ENCODE measurements at regions not wholly inside any gene's neighbourhood (a gene's known extent, or its start where the extent isn't known, plus 50 kb on each side); places are given as distances from the start of the nearest gene placed in this dataset.

DNA sequence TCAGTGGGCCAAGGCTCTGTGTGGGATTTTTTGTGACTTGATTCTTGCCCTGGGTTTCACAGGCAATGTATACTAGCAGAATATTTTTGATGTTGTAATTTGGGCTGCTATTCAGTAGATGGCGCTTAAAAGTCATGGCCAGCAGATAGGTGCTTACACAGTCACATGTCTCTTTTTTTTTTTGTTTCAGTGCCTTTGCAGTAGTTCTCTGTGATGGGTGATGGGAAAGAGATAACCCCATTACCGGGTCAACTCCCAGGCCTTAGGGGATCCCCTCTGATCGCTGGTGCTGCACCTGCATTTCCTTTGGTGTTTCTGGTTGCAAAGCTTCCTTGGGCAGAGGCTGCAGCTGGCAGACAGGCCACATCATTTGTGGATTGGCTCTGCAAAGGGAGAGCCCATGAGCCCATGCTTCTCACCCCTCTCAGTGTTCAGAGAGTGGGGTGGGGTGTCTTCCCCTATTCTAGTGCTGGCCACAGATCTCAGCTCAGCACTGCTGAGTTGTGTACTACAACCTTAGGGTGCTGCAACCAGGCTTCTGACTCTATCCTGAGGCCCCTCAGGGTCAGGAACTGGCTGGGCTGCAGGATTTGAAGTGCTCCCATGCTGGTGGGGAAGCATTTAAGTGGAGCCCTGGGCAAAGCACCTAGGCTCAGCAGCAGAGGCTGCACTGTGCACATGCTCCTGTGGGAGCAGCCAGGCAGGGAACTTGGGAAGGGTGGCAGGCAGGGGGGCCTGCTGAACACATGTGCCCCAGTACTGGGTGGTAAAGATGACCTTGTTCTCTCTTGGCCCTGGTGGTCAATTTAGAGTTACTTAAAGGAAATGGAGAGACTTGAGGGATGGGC, 219.8 kb upstream of the SPHKAP start:
- Histone ChIP-seq H3K9me3 (ENCODE audit: control insufficient read depth in 1 of 2, insufficient read depth in 1 of 2, low read length in 2 of 2) (peaks cover 0 to 10% of the 10 kb centered on the region in 2 experiments), H3K27me3 (ENCODE audit: control insufficient read depth in 1 of 2, insufficient read depth in 2 of 2, low read length in 2 of 2) (no peaks in the 10 kb centered on the region), H3K4me3 (ENCODE audit: low read length) (no peak overlapping the region), H3K4me1 (ENCODE audit: insufficient read depth, low read length) (no peaks in the 10 kb centered on the region), H3K27ac (ENCODE audit: low read depth in 1 of 2, low read length in 2 of 2) (no peak overlapping the region), H3K36me3 (ENCODE audit: insufficient read depth, low read length) (no peaks in the 10 kb centered on the region)
- ChIA-PET POLR2A (no interaction called here), CTCF (no interaction called here)
- ATAC-seq (ENCODE audit: poor library complexity), result no peak
- TF ChIP-seq, protein P1, sequence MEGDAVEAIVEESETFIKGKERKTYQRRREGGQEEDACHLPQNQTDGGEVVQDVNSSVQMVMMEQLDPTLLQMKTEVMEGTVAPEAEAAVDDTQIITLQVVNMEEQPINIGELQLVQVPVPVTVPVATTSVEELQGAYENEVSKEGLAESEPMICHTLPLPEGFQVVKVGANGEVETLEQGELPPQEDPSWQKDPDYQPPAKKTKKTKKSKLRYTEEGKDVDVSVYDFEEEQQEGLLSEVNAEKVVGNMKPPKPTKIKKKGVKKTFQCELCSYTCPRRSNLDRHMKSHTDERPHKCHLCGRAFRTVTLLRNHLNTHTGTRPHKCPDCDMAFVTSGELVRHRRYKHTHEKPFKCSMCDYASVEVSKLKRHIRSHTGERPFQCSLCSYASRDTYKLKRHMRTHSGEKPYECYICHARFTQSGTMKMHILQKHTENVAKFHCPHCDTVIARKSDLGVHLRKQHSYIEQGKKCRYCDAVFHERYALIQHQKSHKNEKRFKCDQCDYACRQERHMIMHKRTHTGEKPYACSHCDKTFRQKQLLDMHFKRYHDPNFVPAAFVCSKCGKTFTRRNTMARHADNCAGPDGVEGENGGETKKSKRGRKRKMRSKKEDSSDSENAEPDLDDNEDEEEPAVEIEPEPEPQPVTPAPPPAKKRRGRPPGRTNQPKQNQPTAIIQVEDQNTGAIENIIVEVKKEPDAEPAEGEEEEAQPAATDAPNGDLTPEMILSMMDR (IDR thresholded peaks at IDR 0.05), result no peak
- H3K36me3 Mint-ChIP-seq (ENCODE audit: low read depth), result no peaks in the 10 kb centered on the region
- DNase-seq, result no peak
- no peak overlapping the region for H3K4me3 Mint-ChIP-seq
- H3K27me3 Mint-ChIP-seq, result no peaks in the 10 kb centered on the region
- peaks cover 9% of the 10 kb centered on the region for H3K9me3 Mint-ChIP-seq
- H3K27ac Mint-ChIP-seq, result no peak overlapping the region
- intact Hi-C loops (cut with DNase I, micrococcal nuclease), result no loop called here
- no peaks in the 10 kb centered on the region for H3K4me1 Mint-ChIP-seq (ENCODE audit: low read depth)

GRCh38 chr2:228387776-228388175, 206.3 kb upstream of the SPHKAP start:
- no peak for DNase-seq
- Histone ChIP-seq H3K4me3 (ENCODE audit: low read length) (no peak overlapping the region), H3K9me3 (ENCODE audit: control insufficient read depth in 1 of 2, insufficient read depth in 1 of 2, low read length in 2 of 2) (peaks cover 0 to 6% of the 10 kb centered on the region in 2 experiments), H3K27ac (ENCODE audit: low read depth in 1 of 2, low read length in 2 of 2) (no peak overlapping the region), H3K4me1 (ENCODE audit: insufficient read depth, low read length) (no peaks in the 10 kb centered on the region), H3K36me3 (ENCODE audit: insufficient read depth, low read length) (no peaks in the 10 kb centered on the region), H3K27me3 (ENCODE audit: control insufficient read depth in 1 of 2, insufficient read depth in 2 of 2, low read length in 2 of 2) (no peaks in the 10 kb centered on the region)
- no peaks in the 10 kb centered on the region for H3K36me3 Mint-ChIP-seq (ENCODE audit: low read depth)
- ChIA-PET CTCF (no interaction called here), POLR2A (no interaction called here)
- peaks cover 4% of the 10 kb centered on the region for H3K9me3 Mint-ChIP-seq
- no peaks in the 10 kb centered on the region for H3K4me1 Mint-ChIP-seq (ENCODE audit: low read depth)
- no peaks in the 10 kb centered on the region for H3K27me3 Mint-ChIP-seq
- no peak for ATAC-seq (ENCODE audit: poor library complexity)
- no peak overlapping the region for H3K27ac Mint-ChIP-seq
- intact Hi-C loops (cut with DNase I, micrococcal nuclease), result no loop called here
- H3K4me3 Mint-ChIP-seq, result no peak overlapping the region
- TF ChIP-seq, protein P1 (IDR thresholded peaks at IDR 0.05), result no peak

DNA sequence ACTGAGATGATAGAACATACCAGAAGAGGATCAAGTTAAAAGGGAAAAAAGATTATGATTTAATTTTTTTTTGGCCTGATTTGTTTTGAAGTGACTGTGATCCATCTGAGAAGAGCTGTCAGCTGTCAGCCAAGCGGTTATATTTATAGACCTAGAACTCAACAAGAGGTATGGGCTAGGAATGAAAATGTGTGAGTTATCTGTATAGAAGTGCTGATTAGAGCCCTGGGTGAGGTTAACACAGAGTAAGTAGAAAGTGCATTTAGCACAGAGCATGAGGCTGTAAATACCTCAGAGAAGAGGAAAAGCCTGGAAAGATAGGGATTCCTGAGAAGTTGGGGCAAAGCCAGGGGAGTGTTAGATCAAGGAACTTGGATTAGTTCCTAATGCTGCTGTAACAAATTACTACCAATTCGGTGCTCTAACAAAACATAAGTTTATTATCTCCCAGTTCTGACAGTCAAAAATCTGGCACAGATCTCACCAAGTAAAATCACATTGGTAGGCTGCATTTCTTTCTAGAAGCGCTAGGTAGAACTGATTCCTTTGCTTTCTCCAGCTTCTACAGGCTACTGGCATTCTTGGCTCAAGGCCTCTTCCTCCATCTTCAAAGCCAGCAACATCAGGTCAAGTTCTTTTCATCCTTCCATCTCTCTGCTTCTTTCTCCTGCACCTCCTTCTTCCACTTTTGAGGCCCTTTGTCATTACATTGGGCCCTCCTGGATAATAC, 197.4 kb upstream of the SPHKAP start:
- no peaks in the 10 kb centered on the region for H3K4me1 Mint-ChIP-seq (ENCODE audit: low read depth)
- TF ChIP-seq, protein P1 (IDR thresholded peaks at IDR 0.05), result no peak

More for the DNA sequence above, 197.4 kb upstream of the SPHKAP start:
- Histone ChIP-seq H3K9me3 (ENCODE audit: control insufficient read depth in 1 of 2, insufficient read depth in 1 of 2, low read length in 2 of 2) (no peaks in the 10 kb centered on the region), H3K36me3 (ENCODE audit: insufficient read depth, low read length) (no peaks in the 10 kb centered on the region), H3K4me1 (ENCODE audit: insufficient read depth, low read length) (no peaks in the 10 kb centered on the region), H3K27ac (ENCODE audit: low read depth in 1 of 2, low read length in 2 of 2) (no peak overlapping the region), H3K4me3 (ENCODE audit: low read length) (no peak overlapping the region), H3K27me3 (ENCODE audit: control insufficient read depth in 1 of 2, insufficient read depth in 2 of 2, low read length in 2 of 2) (no peaks in the 10 kb centered on the region)
- Mint-ChIP-seq H3K36me3 (ENCODE audit: low read depth) (no peaks in the 10 kb centered on the region), H3K27me3 (no peaks in the 10 kb centered on the region), H3K4me3 (no peak overlapping the region), H3K9me3 (no peaks in the 10 kb centered on the region), H3K27ac (no peak overlapping the region)
- intact Hi-C loops (cut with DNase I, micrococcal nuclease), result no loop called here
- ATAC-seq (ENCODE audit: poor library complexity) (no peak), DNase-seq (no peak)
- POLR2A ChIA-PET, result no interaction called here
- CTCF ChIA-PET, result no interaction called here

Data from CD4-positive, alpha-beta T cell (primary cell).